ENCODE measurements at regions not wholly inside any gene's neighbourhood (a gene's known extent, or its start where the extent isn't known, plus 50 kb on each side); places are given as distances from the start of the nearest gene placed in this dataset.
"Not testable (repeated sequence)": the region's sequence is repeated elsewhere in the genome, so short reads cannot be mapped to it uniquely, and the experiment has no call there.

DNA sequence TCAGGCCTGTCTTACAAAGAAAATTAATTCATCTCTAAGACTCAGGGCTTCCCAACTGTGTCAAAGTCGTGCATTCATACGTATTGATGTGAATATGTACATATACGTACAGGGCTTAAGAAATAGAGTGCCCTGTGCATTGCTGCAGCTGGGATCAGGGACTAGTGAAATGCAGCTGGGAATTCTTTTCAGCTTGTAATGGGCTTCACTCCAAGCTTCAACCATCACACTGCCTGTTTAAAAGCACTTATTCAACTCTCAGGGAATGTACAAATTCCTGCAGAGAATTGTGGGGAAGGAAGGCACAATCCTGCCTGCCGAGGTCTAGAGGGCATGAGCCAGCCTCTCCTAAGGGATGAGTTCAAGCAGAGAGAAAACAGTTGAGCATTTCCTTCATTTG is 59.6 kb upstream of the MAN2A1 start:
- DNase-seq = no peak

DNA sequence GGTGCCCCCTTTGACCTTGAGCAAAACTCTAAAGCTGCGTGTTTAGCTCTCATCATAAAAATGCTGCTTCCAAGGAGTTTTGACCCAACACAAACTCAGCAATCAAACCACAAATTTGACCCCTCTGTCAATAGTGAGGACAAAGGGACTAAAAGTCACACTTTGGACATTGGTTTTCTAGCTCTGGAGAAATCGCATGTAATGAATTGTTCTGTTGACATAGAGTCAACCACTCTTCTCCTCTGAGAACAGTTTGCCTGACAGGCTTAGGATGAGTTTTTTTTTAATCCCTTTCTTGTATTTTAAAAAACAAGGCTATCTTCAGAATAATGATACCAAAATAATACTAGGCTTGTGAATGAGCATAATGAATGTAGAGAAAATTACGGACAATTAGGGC is 61.1 kb upstream of the MAN2A1 start:
- no peak for DNase-seq

DNA sequence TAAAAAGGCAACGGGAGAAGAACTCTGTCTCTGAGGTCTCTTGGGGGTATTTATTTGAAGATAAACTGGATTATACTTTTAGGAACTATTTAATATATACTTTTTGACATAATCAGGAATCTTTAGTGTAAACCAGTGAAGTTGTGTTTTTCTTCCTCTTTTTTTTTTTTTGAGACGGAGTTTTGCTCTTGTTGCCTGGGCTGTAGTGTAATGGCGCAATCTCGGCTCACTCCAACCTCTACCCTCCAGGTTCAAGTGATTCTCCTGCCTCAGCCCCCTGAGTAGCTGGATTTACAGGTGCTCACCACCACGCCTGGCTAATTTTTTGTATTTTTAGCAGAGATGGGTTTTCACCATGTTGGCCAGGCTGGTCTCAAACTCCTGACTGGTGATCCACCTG is 68.5 kb upstream of the MAN2A1 start:
- DNase-seq = not testable (repeated sequence)

DNA sequence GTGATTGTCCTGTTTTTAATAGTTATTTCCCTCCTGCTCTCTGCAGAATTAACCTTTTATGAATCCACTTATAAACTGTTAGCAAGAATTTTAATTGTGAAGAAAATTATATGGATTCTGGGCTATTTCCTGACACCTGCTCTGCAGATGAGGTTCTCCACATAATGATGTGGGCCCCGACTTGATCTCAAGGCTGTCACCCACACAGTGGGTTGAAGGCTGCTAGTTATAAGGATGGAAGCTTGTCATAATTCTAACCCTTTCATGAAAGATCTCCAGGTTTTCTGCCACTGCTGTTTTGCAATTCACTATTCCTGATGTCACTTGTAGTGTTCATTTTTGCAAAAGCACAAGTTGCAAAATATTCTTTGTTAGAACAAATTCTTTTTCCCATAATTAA is 69.1 kb upstream of the MAN2A1 start:
- no peak for DNase-seq

GRCh38 chr5:109619606-109620005 is 70.1 kb upstream of the MAN2A1 start:
- no peak for DNase-seq

DNA sequence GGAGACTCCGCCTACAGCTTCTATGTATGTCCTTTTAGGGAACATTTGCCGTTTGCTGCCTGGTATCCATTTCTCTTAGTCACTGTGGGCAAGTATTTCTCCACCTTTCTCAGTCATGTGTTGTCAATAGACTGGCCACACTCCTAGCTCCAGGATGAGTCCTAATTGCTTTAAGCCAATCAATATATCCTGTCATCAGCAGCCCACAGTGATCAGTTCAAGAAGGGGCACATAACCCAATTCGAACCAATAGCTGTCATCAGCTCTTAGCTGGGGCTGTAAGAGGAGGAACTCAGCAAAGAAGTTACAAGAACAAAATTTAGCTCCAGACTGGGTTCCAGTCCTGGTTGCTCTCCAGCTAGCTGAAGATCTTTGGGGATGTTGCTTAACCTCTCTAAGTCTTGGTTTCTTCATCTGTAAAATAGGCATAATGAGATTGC is 70.7 kb upstream of the MAN2A1 start:
- no peak for DNase-seq

DNA sequence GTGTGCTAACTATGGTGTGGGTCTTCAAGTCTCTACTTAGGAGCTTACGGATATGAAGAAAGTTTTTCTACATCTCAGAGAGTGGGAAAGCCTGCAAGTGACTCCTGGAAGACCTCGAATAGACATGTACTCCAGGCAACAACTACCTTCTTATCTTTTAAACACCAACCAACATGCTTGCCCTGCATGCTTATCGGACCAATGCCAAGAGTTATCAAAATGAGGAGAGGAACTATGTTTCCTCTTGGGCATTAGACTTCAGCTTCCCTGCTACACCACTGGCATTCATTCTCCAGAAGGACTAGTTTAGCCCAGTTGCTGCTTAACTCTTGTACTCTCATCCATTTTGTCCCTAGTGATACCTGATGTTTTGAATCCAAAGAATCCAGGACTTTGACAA is 74.7 kb upstream of the MAN2A1 start:
- no peak for DNase-seq

DNA sequence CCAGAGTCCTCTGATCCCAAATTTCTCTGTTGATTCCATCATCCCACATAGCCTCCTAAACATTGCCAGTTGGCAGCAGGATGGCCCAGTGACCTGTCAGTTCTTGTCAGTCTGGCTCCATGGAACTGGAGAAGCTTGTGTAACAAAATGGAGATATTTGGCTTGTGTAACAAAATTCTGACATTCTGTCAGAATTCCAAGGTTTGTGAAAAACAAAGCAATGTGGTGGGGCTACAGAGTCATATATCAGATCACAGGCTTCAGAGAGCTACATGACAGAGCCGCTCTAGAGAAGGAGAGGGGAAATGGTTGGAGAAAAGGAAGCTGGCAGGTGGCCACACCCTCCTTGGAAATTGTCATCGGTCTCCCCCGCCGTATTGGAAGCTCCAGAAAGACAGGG is 75.4 kb upstream of the MAN2A1 start:
- DNase-seq = no peak

GRCh38 chr5:109612278-109612905 is 77.3 kb upstream of the MAN2A1 start:
- no peak for DNase-seq

- DNase-seq = no peak
Observed at GRCh38 chr5:109611505-109611904, 78.2 kb upstream of the MAN2A1 start.

DNA sequence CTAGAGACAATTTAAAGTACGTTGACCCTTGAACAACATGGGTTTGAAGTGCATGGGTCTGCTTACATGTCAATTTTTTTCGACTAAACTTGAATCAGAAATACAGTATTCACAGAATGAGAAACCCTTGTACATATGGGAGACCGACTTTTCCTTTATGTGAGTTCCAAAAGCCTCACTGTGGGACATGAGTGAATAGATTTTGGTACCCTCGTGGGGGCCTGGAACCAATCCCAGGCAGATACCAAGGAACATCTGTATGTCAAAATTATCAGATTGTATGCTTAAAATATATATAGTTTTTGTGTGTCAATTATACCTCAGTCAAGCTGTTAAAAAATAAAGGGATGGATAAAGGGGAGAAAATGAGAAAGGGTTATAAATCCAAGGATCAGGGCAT is 78.7 kb upstream of the MAN2A1 start:
- no peak for DNase-seq

DNA sequence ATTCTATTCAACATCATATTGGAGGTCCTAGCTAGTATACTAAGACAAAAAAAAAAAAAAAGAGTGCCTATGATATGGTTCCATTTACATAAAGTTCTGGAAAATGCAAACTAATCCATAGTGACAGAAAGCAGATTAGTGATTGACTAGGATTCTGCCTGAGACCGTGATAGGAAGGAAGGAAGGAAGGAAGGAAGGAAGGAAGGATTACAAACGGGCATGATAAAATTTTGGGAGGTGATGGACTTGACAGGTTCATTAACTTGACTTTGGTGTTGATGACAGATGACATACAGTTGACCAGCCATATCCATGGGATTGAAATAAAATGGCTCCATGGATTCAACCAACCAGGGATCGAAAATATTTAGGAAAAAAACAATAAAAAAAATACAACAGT is 79.1 kb upstream of the MAN2A1 start:
- DNase-seq = no peak

- DNase-seq = no peak
Observed at GRCh38 chr5:109605207-109605730, 84.5 kb upstream of the MAN2A1 start.

GRCh38 chr5:109604758-109605157 is 85.0 kb upstream of the MAN2A1 start:
- no peak for DNase-seq

GRCh38 chr5:109601736-109602135 is 88.0 kb upstream of the MAN2A1 start:
- no peak for DNase-seq

- no peak for DNase-seq
Observed at GRCh38 chr5:109597893-109598292, 91.8 kb upstream of the MAN2A1 start.

GRCh38 chr5:109594217-109594616 is 95.5 kb upstream of the MAN2A1 start:
- DNase-seq = no peak

GRCh38 chr5:109590799-109591198 is 98.9 kb upstream of the MAN2A1 start:
- no peak for DNase-seq

- no peak for DNase-seq
Observed at GRCh38 chr5:109589986-109590385, 99.7 kb upstream of the MAN2A1 start.

DNA sequence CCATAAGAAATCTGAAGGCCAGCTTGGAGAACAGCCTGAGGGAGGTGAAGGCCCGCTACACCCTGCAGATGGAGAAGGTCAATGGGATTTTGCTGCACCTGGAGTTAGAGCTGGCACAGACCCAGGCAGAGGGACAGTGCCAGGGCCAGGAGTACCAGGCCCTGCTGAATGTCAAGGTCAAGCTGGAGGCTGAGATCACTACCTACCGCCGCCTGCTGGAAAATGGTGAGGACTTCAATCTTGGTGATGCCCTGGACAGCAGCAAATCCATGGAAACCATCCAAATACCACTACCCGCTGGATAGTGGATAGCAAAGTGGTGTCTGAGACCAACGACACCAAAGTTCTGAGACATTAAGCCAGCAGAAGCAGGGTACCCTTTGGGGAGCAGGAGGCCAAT is 100.5 kb upstream of the MAN2A1 start:
- no peak for DNase-seq

DNA sequence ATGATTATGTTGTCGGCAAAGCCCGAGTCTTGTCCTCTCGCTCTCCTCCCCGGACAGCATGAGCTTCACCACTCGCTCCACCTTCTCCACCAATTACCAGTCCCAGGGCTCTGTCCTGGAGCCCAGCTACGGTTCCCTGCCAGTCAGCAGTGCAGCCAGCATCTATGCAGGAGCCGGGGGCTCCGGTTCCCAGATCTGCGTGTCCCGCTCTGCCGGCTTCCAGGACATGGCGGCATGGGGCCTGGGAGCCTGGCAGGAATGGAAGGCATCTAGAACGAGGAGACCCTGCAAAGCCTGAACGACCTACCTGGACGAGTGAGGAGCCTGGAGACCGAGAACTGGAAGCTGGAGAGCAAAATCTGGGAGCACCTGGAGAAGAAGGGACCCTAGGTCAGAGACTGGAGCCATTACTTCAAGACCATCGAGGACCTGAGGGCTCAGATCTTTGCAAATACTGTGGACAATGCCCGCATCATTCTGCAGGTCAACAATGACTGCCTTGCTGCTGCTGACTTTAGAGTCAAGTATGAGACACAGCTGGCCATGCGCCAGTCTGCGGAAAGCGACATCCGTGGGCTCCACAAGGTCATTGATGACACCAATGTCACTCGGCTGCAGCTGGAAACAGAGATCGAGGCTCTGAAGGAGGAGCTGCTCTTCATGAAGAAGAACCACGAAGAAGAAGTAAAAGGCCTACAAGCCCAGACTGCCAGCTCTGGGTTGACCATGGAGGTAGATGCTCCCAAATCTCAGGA is 101.3 kb upstream of the MAN2A1 start:
- no peak for DNase-seq

DNA sequence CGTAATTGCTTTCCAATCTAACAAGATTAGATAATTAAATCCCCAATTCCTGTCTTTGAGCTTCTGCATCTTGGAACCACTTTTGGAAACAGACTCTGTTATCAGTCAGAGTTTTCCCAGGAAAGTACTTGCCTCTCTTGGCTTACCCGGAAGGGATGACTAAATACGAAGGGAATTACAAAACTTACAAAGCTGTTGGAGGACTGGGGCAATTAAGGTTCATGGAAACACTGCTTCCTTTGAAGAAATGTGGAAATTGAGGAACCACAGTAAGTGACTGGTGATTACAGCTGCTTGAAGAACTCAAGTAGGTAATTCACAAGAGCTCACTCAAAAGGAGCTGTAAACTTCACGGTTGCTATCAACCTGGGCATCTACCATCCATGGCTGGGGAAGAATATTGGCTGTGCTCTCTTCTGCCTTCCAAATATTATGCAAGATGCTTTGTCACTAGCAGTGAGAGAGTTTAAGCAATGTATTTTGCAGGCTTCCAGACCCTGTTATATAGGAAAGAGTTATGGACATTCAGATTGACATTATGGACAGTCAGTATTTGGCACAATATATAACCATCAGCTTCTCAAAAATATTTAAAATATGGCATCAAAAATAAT is 104.6 kb upstream of the MAN2A1 start:
- no peak for DNase-seq

GRCh38 chr5:109580225-109580624 is 109.5 kb upstream of the MAN2A1 start:
- DNase-seq = no peak

GRCh38 chr5:109575506-109575905 is 114.2 kb upstream of the MAN2A1 start:
- no peak for DNase-seq
